ENCODE measurements at regions not wholly inside any gene's neighbourhood (a gene's known extent, or its start where the extent isn't known, plus 50 kb on each side); places are given as distances from the start of the nearest gene placed in this dataset.

DNA sequence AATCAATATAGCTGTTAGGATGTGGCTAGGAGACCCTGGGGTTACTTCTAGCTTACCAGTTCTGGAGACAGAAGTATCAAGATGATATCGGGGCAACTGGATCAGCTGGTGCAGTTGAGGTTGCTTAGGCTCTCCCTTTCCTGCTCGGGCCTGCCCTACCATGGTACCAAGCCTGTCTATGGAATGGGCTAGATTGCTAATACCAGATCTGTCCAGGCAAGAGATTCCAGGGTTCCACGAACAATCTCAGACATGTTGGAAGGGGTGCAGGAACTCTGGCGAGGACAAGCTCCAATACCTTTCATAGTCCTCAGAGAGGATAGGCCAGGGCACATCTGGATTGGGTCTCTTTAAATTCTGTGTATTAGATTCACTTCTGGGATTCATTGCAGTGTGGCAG, 53.8 kb downstream of the ADM start:
- DNase-seq (ENCODE audit: low read depth), result no peak

DNA sequence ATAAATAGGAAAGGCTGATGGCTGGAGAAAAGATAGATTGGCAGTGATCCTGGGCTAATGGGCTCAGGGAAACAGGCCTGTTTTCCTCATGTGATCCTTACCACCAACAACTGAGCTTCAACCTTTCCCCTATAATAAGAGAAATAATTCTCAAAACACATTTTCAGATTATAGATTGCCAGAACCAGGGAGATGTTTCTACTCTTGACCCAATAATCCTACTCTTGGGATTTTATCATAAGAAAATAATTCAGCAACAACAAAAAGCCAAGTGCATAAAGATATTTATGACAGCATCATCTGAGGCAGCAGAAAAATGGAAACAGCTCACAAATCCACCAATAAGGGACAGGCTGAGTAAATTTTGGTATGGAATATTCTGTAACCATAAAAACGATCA, 54.3 kb downstream of the ADM start:
- no peak for DNase-seq (ENCODE audit: low read depth)

GRCh38 chr11:10360835-10361234, 56.0 kb downstream of the ADM start:
- DNase-seq (ENCODE audit: low read depth), result no peak

- no peak for DNase-seq (ENCODE audit: low read depth)
Observed at GRCh38 chr11:10365045-10365444, 60.2 kb downstream of the ADM start.

DNA sequence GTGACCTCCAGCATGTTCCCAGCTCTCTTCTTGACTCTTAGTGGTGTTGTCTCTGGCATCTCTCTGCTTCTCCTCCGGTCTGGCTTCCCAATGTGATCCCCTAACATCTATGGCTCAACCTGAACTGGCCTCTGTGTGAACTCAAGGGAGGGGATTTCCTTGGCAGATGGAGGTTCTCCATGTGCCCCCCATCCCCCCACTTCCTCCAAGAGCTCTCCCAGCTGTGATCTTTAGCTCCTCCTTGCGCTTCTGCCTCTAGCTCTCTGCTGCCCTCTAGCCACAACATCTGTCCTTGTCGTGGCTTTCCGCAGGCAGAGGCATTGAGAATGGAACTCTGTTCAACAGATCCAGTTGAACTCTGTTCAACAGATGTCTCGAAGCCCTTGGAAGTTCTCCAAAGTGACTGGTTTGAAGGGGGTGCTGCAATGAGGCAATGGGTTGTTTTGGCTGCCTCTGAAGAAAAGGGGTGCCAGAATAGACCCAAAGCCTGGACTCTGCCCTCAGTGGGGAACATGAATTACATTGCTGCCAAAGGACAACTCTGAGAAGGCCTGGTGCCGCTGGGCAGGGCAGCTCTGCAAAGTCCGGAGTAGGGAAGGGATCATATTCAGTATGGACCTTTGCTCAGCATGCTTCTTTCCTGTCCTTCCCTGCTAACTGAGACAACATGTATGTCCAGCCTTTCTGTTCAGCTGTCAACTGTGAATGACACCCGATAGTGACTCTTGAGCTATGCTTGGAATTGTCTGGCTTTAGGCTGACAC, 61.9 kb downstream of the ADM start:
- DNase-seq (ENCODE audit: low read depth), result peak; percentile 88

GRCh38 chr11:10371926-10372641, 67.2 kb downstream of the ADM start:
- DNase-seq (ENCODE audit: low read depth), result no peak

GRCh38 chr11:10373340-10373739, 68.5 kb downstream of the ADM start:
- DNase-seq (ENCODE audit: low read depth), result no peak

DNA sequence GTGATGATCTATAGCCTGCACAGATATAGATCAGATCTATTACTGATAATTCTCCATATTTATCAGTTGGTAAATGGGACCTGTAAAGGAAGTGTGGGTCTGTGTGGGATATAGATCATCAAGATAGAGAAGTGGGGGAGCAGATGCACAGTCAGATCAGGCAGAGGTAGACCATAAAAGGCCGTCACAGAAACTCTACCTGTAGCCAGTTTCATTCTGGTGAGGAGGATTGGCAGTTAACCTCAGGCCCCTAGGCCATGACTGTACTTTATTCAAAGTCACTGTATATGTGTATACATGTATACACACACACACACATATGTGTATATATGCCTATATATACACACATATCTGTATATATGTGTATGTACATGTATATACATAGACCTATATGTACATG, 69.1 kb downstream of the ADM start:
- DNase-seq (ENCODE audit: low read depth), result no peak

DNA sequence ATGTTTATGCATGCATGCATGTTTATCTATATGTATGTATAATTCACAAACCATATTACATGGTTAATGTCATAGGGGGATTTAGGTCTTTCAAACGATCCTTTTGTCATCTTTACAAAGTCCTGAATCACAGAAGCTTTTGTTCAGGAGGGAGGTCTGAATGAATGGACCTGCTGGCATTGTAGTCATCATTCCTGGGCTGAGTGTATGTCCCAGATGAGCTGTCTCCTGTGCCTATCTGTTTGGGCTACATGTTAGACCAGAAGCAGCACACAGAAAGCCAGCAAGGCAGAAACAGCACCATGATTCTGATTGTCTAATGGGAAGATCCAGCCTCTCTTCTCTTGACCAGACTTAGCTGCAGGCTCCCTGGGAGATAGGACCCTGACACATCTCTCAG, 69.5 kb downstream of the ADM start:
- DNase-seq (ENCODE audit: low read depth), result no peak

- DNase-seq (ENCODE audit: low read depth), result peak; percentile 93
Observed at GRCh38 chr11:10375280-10375971, 70.6 kb downstream of the ADM start.

GRCh38 chr11:10376061-10376460, 71.2 kb downstream of the ADM start:
- DNase-seq (ENCODE audit: low read depth), result peak; percentile 83

GRCh38 chr11:10377183-10377582, 72.3 kb downstream of the ADM start:
- no peak for DNase-seq (ENCODE audit: low read depth)

GRCh38 chr11:10378362-10378761, 73.5 kb downstream of the ADM start:
- DNase-seq (ENCODE audit: low read depth), result no peak

- DNase-seq (ENCODE audit: low read depth), result no peak
Observed at GRCh38 chr11:10379022-10379421, 74.1 kb downstream of the ADM start.

- peak; percentile 72 for DNase-seq (ENCODE audit: low read depth)
Observed at GRCh38 chr11:10379426-10379825, 74.6 kb downstream of the ADM start.

DNA sequence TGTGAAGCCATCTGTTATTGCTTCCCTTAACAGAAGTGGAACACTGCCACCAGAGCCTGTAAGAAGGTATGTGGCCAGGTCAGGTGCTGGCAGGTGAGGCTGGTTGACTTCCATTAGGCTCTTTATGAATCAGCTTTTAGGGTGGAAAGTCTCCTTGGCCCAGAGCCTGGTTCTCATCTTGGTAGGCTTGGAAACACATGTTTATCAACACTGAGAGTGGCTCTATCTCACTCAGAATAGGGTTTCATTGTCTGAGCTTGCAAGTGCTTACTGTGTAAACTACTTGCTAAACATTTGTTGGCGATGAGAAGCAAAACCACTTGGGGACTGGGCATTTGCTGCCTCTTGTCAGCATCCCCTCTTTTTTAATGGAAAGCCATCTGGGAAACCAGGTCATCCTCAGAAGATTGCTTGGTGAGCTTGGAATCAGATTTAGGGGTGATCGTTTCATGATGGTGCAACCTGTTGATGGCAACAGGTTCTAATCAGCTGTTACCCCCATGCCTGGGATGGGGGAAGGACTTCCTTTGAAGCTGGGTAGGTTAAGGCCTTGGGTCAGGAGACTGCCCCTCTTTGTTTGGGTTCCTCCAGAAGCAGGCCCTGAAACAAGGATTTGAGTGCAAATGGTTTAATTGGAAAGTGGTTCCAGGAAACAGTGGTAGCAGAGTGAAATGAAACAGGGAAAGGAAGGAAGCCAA, 75.0 kb upstream of the AMPD3 start:
- no peak for DNase-seq (ENCODE audit: low read depth)

DNA sequence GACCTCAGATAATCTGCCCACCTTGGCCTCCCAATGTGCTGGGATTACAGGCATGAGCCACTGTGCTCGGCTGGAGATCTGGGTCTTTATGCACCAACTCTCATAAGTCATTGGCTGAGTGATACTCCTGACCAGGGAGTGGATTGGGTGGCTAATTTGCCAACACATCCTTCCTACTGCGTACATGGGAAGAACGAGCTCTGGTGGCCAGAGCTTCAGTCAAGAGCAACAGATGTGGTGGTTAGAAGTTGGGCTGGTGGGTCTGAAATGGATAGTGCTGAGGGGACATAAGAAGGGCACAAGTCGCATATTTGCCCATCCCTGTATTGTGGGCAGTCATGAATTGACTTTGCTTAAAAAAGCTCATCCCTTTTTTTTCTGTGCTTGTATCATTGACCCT, 74.1 kb upstream of the AMPD3 start:
- DNase-seq (ENCODE audit: low read depth), result no peak

DNA sequence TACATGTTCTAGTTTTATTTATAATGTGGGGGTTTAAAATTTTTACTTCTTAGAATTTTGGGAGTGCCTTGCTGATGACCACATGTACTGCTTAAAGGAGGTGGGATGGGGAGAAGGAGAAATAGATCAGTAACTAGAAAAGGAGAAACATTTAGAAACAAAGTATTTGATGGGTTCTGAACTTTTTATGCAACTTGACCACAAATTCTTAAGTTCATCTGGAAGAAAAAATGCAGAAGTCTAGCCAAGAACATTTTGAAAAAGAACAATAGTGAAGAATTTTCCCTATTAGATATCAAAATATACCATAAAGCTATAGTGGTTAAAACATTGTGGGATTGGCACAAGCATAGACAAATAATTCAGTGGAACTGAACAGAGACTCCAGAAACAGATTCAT, 73.3 kb upstream of the AMPD3 start:
- DNase-seq (ENCODE audit: low read depth), result no peak

- no peak for DNase-seq (ENCODE audit: low read depth)
Observed at GRCh38 chr11:10382518-10382917, 72.5 kb upstream of the AMPD3 start.

GRCh38 chr11:10385696-10386095, 69.4 kb upstream of the AMPD3 start:
- no peak for DNase-seq (ENCODE audit: low read depth)

DNA sequence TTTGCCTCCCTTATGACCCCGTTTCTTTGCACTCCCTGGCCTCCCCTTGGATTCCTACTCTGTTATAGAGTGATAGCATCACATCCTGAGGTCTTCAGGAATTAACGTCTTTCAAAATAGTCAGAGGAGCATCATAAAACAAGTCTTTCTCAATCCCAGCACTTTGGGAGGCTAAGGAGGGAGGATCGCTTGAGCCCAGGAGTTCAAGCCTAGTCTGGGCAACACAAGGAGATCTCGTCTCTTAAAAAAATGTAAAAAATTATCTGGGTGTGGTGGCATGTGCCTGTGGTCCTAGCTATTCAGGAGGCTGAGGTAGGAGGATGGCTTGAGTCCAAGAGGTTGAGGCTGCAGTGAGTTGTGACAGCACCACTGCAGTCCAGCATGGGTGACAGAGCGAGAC, 68.7 kb upstream of the AMPD3 start:
- DNase-seq (ENCODE audit: low read depth), result no peak

DNA sequence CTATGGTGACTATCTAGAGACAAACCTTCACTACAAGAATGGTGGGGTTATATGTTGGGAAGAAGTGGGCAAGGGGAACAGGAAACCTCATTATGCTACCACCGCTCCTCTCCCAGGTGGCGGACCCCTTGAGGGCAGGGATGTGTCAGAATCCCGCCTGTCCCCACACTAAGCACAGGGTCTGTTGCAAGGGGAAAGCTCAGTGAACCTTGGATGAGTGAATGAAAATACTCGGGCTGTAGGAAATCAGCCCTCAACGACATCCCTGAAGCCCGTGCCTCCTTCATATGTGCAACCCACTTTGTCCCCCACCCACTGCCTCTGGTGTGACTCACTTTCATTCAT, 68.2 kb upstream of the AMPD3 start:
- no peak for DNase-seq (ENCODE audit: low read depth)

All from stromal cell of bone marrow (primary cell).